NCI-H1694 (cell line): ENCODE measurements at regions not wholly inside any gene's neighbourhood (a gene's known extent, or its start where the extent isn't known, plus 50 kb on each side); places are given as distances from the start of the nearest gene placed in this dataset.
"Not testable (repeated sequence)": the region's sequence is repeated elsewhere in the genome, so short reads cannot be mapped to it uniquely, and the experiment has no call there.

Source experiments
- DNase-seq: peaks from one replicate; lab custom pipeline; 2025; lab: John Stamatoyannopoulos, UW

DNA sequence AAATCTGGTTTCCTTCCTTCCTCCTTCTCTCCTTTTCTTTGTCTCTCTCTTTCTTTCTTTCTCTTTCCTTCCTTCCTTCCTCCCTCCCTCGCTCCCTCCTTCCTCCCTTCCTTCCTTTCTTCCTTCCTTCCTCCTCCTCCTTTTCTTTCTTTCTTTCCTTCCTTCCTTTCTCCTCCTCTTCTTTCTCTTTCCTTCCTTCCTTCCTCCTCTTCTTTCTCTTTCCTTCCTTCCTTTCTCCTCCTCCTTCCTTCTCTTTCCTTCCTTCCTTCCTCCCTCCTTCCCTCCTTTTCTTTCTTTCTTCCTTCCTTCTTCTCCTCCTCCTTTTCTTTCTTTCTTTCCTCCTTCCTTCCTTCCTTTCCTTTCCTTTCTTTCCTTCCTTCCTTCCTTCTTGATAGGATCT lies 61.2 kb downstream of the VIP start:
- no peak for DNase-seq

GRCh38 chr6:152815230-152815872 lies 64.8 kb downstream of the VIP start:
- DNase-seq = no peak

- DNase-seq = no peak
Measured at GRCh38 chr6:152816055-152816454, 65.5 kb downstream of the VIP start.

- no peak for DNase-seq
Measured at GRCh38 chr6:152821525-152821924, 70.9 kb downstream of the VIP start.

DNA sequence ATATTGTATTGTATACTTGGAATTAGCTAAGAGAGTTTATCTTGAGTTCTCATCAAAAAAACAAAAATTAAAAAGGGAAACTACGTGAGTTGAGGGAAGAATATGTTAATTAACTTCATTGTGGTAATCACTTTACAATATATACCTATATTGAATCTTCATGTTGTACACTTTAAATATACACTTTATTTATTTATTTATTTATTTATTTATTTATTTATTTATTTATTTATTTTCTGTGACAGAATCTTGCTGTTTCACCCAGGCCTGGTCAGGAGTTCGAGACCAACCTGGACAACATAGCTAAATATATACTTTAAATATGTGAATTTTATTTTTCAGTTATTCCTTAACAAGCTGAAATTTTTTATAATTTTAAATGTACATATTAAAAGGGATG lies 74.1 kb downstream of the VIP start:
- no peak for DNase-seq

- DNase-seq = no peak
Measured at GRCh38 chr6:152828431-152828830, 77.8 kb downstream of the VIP start.

DNA sequence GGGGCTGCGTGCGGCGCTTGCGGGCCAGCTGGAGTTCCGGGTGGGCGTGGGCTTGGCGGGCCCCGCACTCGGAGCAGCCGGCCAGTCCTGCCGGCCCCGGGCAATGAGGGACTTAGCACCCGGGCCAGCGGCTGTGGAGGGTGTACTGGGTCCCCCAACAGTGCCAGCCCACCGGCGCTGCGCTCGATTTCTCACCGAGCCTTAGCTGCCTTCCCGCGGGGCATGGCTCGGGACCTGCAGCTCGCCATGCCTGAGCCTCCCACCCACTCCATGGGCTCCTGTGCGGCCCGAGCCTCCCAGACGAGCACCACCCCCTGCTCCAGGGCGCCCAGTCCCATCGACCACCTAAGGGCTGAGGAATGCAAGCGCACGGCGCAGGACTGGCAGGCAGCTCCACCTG lies 83.8 kb downstream of the VIP start:
- not testable (repeated sequence) for DNase-seq

- DNase-seq = no peak
Measured at GRCh38 chr6:152836523-152836922, 85.9 kb downstream of the VIP start.

GRCh38 chr6:152845421-152845820 lies 94.8 kb downstream of the VIP start:
- DNase-seq = no peak

- no peak for DNase-seq
Measured at GRCh38 chr6:152846825-152847224, 96.2 kb downstream of the VIP start.

GRCh38 chr6:152848919-152849318 lies 98.3 kb downstream of the VIP start:
- DNase-seq = no peak

DNA sequence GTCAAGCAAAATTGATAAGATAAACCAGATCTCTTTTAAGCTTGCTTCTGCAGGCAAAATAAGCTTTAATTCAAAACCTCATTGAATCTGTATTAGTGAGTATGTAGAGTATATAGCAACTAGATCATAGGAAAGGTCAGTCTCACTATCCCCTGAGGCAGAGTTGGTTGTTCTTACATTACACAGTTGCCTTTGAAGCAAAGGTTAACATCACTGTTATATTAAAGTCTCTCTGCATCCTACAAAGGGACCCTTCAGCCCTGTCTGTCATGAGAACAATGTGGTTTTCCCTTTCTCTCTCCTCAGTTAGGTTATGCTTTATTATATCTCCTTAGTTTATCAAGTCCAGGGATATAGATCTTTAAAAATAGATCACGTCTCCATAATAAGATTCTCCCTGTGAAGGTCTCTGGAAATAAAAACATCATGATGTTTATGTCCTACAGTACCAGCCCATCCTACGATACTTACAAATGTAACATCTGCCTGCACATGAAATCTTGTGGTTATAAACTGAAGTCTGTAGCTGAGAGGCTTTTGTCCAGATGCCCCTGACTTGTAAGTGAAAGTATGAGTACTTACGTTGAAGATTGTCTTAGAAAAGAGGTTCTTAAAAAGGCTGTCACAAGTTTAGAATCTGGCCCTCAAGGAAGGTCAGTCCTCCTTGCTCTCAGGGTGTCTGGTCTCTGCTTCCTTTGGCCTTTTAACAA lies 103.6 kb downstream of the VIP start:
- DNase-seq = no peak

- no peak for DNase-seq
Measured at GRCh38 chr6:152858141-152858540, 107.5 kb downstream of the VIP start.

GRCh38 chr6:152859225-152859624 lies 108.6 kb downstream of the VIP start:
- no peak for DNase-seq

GRCh38 chr6:152863618-152864326 lies 113.2 kb downstream of the VIP start:
- DNase-seq = peak; percentile 55

GRCh38 chr6:152874267-152874666 lies 108.6 kb downstream of the FBXO5 start:
- no peak for DNase-seq

DNA sequence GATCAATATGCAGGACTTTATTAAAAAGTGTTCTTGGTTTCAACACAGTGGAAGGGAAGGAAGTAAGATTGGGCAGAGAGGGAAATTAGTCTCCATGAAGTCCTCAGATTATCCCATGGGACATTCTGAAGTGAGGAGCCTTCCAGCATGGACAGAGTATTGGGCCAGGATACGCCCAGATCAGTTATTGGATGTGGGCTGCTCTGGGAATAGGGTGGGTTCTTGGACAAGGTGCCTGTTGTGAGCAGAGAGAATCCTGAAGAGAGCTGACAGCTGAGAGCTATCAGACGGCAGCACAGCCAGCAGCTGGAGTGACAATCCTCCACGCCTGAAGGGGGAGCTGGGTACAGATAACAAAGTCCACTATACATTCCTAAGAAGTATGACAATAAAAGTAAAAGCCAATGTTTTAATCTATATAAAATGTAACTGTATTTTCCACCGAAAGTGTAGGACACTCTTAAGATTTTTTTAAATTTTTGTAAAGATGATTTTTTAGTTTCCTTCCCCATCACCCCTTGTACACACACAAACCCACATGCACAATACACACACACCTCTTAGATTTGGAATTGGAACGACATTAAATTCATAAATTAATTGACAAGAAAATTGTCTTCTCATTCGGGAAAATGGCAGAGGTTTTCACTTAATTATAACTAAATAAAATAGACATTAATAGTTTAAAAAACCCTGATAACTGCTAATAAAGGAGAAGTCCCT lies 107.8 kb downstream of the FBXO5 start:
- DNase-seq = no peak

- DNase-seq = no peak
Measured at GRCh38 chr6:152879681-152880080, 103.2 kb downstream of the FBXO5 start.

GRCh38 chr6:152893187-152893586 lies 89.7 kb downstream of the FBXO5 start:
- no peak for DNase-seq

DNA sequence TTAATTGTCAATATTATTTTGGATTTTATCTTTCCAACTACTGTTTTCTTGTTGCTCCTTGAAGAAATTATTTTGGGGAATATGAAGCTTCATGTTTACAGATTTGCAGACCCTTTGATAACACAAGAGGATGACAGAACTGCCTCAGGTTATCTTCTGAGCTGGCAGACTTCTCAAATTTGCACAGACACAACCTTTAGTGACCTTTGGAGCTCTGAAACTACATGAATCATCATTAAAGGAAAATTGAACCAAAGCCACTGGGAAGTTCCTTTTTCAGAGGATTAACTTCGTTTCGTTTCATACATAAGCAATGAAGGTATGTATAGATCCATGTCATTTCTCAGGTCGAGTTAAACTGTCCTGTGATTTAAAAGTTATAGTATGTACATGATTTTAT lies 85.9 kb downstream of the FBXO5 start:
- DNase-seq = no peak

DNA sequence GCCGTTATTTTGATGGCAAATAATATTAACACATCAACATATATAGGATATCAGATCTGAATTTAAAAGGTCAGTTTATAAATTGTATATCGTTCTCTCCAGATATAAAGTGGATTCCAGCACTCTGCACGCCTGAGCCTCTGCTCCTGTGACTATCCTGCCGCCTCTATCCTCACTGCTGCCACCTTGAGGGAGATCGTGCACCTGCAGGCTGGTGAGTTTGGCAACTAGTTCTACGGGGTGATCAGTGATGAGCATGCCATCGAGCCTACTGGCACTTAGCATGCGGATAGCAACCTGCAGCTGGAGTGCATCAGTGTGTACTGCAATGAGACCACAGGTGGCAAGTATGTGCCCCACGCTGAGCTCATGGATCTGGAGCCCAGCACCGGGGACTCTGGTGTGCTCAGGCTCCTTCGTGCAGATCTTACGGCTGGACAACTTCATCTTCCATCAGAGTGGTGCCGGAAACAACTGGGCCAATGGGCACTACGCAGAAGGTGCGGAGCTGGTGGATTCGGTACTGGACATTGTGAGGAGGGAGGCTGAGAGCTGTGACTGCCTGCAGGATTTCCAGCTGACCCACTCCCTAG lies 84.9 kb downstream of the FBXO5 start:
- peak; percentile 43 for DNase-seq

GRCh38 chr6:152904678-152905077 lies 78.2 kb downstream of the FBXO5 start:
- DNase-seq = no peak
